Osteocyte (in vitro differentiated cells): ENCODE measurements at regions not wholly inside any gene's neighbourhood (a gene's known extent, or its start where the extent isn't known, plus 50 kb on each side); places are given as distances from the start of the nearest gene placed in this dataset.
"Not testable (repeated sequence)": the region's sequence is repeated elsewhere in the genome, so short reads cannot be mapped to it uniquely, and the experiment has no call there.

Experiments used
- DNase-seq: peaks from one replicate; pipeline ENCODE4 v3.0.0; 2021; ENCODE audit warnings: mixed read lengths; ENCODE audit not compliant: unreplicated experiment; ENCODE audit errors: extremely low spot score
- H3K27ac Mint-ChIP-seq: one replicate; pipeline ENCODE4 v1.8.0; 2021; ENCODE audit warnings: mild to moderate bottlenecking, mixed read lengths; ENCODE audit not compliant: unreplicated experiment
- H3K27me3 Mint-ChIP-seq: one replicate; pipeline ENCODE4 v1.8.0; 2021; ENCODE audit warnings: mixed read lengths; ENCODE audit not compliant: unreplicated experiment
- H3K36me3 Mint-ChIP-seq: one replicate; pipeline ENCODE4 v1.8.0; 2021; ENCODE audit warnings: mixed read lengths; ENCODE audit not compliant: unreplicated experiment
- H3K4me1 Mint-ChIP-seq: one replicate; pipeline ENCODE4 v1.8.0; 2021; ENCODE audit warnings: mixed read lengths; ENCODE audit not compliant: unreplicated experiment
- H3K4me3 Mint-ChIP-seq: one replicate; pipeline ENCODE4 v1.8.0; 2021; ENCODE audit warnings: mild to moderate bottlenecking, moderate library complexity, mixed read lengths; ENCODE audit not compliant: unreplicated experiment
- H3K9me3 Mint-ChIP-seq: one replicate; pipeline ENCODE4 v1.8.0; 2021; ENCODE audit warnings: mixed read lengths; ENCODE audit not compliant: unreplicated experiment
- CTCF ChIP-seq: fragments of 200-600 bp; sonication (generic); IDR thresholded peaks from 2 replicates; pipeline ENCODE4 v1.5.0; 2021; ENCODE audit warnings: antibody characterized with exemption, mild to moderate bottlenecking, moderate library complexity

GRCh38 chr4:173626277-173626676 is 96.2 kb upstream of the HAND2 start:
- Mint-ChIP-seq H3K27ac (no peak overlapping the region), H3K27me3 (no peaks in the 10 kb centered on the region), H3K9me3 (peaks cover 43% of the 10 kb centered on the region), H3K36me3 (no peaks in the 10 kb centered on the region), H3K4me3 (no peak overlapping the region), H3K4me1 (no peaks in the 10 kb centered on the region)
- TF ChIP-seq CTCF: no peak
- DNase-seq: no peak

DNA sequence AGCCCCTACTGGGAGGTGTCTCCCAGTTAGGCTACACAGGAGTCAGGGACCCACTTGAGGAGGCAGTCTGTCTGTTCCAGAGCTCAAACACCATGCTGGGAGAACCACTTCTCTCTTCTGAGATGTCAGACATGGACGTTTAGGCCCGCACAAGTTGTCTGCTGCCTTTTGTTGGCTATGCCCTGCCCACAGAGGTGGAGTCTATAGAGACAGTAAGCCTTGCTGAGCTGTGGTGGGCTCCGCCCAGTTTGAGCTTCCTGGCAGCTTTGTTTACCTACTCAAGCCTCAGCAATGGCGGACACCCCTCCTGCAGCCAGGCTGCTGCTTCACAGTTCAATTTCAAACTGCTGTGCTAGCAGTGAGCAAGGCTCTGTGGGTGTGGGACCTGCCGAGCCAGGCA is 88.6 kb upstream of the HAND2 start:
- H3K9me3 Mint-ChIP-seq: peaks cover 27% of the 10 kb centered on the region
- not testable (repeated sequence) for H3K4me3 Mint-ChIP-seq, H3K4me1 Mint-ChIP-seq, H3K27ac Mint-ChIP-seq, DNase-seq, H3K36me3 Mint-ChIP-seq, H3K27me3 Mint-ChIP-seq

- H3K4me3 Mint-ChIP-seq: no peak overlapping the region
- H3K27me3 Mint-ChIP-seq: no peaks in the 10 kb centered on the region
- H3K27ac Mint-ChIP-seq: no peak overlapping the region
- no peaks in the 10 kb centered on the region for H3K4me1 Mint-ChIP-seq
- no peak for DNase-seq
- no peaks in the 10 kb centered on the region for H3K36me3 Mint-ChIP-seq
- no peak for TF ChIP-seq CTCF
- peaks cover 5% of the 10 kb centered on the region for H3K9me3 Mint-ChIP-seq
Measured at GRCh38 chr4:173609158-173609557, 79.1 kb upstream of the HAND2 start.

GRCh38 chr4:173608632-173609031 is 78.6 kb upstream of the HAND2 start:
- H3K36me3 Mint-ChIP-seq, H3K27ac Mint-ChIP-seq, DNase-seq, H3K27me3 Mint-ChIP-seq, H3K4me1 Mint-ChIP-seq, H3K9me3 Mint-ChIP-seq, H3K4me3 Mint-ChIP-seq: not testable (repeated sequence)

- DNase-seq: no peak
- H3K4me3 Mint-ChIP-seq: no peak overlapping the region
- no peak for TF ChIP-seq CTCF
- no peaks in the 10 kb centered on the region for H3K4me1 Mint-ChIP-seq
- no peak overlapping the region for H3K27ac Mint-ChIP-seq
- H3K36me3 Mint-ChIP-seq: no peaks in the 10 kb centered on the region
- no peaks in the 10 kb centered on the region for H3K9me3 Mint-ChIP-seq
- H3K27me3 Mint-ChIP-seq: peaks cover 7% of the 10 kb centered on the region
Measured at GRCh38 chr4:173591760-173592159, 61.7 kb upstream of the HAND2 start.

GRCh38 chr4:173590697-173591096 is 60.7 kb upstream of the HAND2 start:
- Mint-ChIP-seq H3K27me3 (peaks cover 10% of the 10 kb centered on the region), H3K27ac (no peak overlapping the region), H3K9me3 (no peaks in the 10 kb centered on the region), H3K36me3 (no peaks in the 10 kb centered on the region), H3K4me1 (no peaks in the 10 kb centered on the region), H3K4me3 (no peak overlapping the region)
- DNase-seq: no peak
- no peak for TF ChIP-seq CTCF
